ENCODE measurements at regions not wholly inside any gene's neighbourhood (a gene's known extent, or its start where the extent isn't known, plus 50 kb on each side); places are given as distances from the start of the nearest gene placed in this dataset.

DNA sequence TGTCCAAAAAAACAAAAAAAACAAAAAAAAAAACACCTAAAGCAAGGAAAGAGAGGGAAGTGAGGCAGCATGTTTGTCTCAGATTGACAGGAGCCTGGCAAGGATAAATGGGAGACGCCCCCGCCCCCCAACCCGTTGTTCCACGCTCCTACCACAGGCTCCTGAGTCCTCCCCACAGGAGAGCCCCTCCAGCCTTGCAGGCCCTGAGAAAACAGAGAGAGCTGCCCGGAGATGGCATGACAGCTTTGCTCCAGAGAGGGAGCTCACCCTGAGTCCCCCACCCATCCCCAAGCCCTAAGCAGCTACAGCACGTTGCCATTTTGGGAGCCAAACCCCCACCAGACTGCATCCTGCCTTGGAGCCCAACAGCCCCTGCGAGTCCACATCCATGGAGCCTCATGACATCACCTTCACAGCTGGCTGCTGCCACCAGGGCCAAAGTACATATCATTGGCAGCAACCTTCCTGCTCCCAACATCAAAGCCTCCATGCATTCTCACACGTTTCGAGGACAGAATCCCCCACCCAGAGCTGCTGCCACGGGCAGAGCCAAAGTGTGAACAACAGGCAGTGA lies 1283.3 kb downstream of the TYW1 start:
- TF ChIP-seq, protein P1, sequence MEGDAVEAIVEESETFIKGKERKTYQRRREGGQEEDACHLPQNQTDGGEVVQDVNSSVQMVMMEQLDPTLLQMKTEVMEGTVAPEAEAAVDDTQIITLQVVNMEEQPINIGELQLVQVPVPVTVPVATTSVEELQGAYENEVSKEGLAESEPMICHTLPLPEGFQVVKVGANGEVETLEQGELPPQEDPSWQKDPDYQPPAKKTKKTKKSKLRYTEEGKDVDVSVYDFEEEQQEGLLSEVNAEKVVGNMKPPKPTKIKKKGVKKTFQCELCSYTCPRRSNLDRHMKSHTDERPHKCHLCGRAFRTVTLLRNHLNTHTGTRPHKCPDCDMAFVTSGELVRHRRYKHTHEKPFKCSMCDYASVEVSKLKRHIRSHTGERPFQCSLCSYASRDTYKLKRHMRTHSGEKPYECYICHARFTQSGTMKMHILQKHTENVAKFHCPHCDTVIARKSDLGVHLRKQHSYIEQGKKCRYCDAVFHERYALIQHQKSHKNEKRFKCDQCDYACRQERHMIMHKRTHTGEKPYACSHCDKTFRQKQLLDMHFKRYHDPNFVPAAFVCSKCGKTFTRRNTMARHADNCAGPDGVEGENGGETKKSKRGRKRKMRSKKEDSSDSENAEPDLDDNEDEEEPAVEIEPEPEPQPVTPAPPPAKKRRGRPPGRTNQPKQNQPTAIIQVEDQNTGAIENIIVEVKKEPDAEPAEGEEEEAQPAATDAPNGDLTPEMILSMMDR (IDR thresholded peaks at IDR 0.05): no peak
- no peak for TF ChIP-seq EP300 (IDR thresholded peaks at IDR 0.05)
